PFSK-1 (cell line): ENCODE measurements at regions not wholly inside any gene's neighbourhood (a gene's known extent, or its start where the extent isn't known, plus 50 kb on each side); places are given as distances from the start of the nearest gene placed in this dataset.

Experiments
- FOXP2 ChIP-seq: optimal IDR thresholded peaks from 2 replicates; pipeline ENCODE3; 2011; ENCODE audit warnings: borderline replicate concordance, control low read depth, inconsistent platforms; ENCODE audit not compliant: insufficient read depth; ENCODE audit errors: extremely low read length, extremely low read depth
- POLR2AphosphoS5 ChIP-seq: IDR thresholded peaks from 2 replicates; pipeline ENCODE4 v1.6.1; 2012; ENCODE audit warnings: low read depth, mild to moderate bottlenecking, control low read depth, low read length, moderate library complexity
- SIN3A ChIP-seq: IDR thresholded peaks from 2 replicates; pipeline ENCODE4 v1.6.1; 2012; ENCODE audit warnings: mild to moderate bottlenecking, low read length, moderate library complexity, borderline replicate concordance; ENCODE audit not compliant: insufficient read depth
- TAF1 ChIP-seq: IDR thresholded peaks from 2 replicates; pipeline ENCODE4 v1.6.1; 2012; ENCODE audit warnings: low read length, control low read depth, borderline replicate concordance; ENCODE audit not compliant: insufficient read depth
- TF ChIP-seq, protein P1 (sequence below), 2 experiments: IDR thresholded peaks; 2 replicates each; pipeline versions ENCODE4 v1.6.1 to v1.8.0; 2011 to 2012; ENCODE audit warnings: low read depth in 2 of 2, low read length in 2 of 2, control low read depth in 1 of 2, inconsistent platforms in 1 of 2, mild to moderate bottlenecking in 1 of 2, moderate library complexity in 1 of 2; ENCODE audit not compliant: insufficient read depth in 1 of 2

GRCh38 chr4:125911058-125911457 is 596.3 kb downstream of the FAT4 start:
- no peak for TF ChIP-seq POLR2AphosphoS5
- TF ChIP-seq SIN3A: no peak
- TF ChIP-seq, protein P1, sequence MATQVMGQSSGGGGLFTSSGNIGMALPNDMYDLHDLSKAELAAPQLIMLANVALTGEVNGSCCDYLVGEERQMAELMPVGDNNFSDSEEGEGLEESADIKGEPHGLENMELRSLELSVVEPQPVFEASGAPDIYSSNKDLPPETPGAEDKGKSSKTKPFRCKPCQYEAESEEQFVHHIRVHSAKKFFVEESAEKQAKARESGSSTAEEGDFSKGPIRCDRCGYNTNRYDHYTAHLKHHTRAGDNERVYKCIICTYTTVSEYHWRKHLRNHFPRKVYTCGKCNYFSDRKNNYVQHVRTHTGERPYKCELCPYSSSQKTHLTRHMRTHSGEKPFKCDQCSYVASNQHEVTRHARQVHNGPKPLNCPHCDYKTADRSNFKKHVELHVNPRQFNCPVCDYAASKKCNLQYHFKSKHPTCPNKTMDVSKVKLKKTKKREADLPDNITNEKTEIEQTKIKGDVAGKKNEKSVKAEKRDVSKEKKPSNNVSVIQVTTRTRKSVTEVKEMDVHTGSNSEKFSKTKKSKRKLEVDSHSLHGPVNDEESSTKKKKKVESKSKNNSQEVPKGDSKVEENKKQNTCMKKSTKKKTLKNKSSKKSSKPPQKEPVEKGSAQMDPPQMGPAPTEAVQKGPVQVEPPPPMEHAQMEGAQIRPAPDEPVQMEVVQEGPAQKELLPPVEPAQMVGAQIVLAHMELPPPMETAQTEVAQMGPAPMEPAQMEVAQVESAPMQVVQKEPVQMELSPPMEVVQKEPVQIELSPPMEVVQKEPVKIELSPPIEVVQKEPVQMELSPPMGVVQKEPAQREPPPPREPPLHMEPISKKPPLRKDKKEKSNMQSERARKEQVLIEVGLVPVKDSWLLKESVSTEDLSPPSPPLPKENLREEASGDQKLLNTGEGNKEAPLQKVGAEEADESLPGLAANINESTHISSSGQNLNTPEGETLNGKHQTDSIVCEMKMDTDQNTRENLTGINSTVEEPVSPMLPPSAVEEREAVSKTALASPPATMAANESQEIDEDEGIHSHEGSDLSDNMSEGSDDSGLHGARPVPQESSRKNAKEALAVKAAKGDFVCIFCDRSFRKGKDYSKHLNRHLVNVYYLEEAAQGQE (IDR thresholded peaks at IDR 0.05; ENCODE audit: insufficient read depth in 1 of 2, low read depth in 2 of 2, low read length in 2 of 2): no peak
- TF ChIP-seq TAF1: no peak
- TF ChIP-seq FOXP2: no peak
